NCI-H2029 treated with DMSO at 0.1 percent for 48 hours (cell line): ENCODE measurements at regions not wholly inside any gene's neighbourhood (a gene's known extent, or its start where the extent isn't known, plus 50 kb on each side); places are given as distances from the start of the nearest gene placed in this dataset.
"Not testable (repeated sequence)": the region's sequence is repeated elsewhere in the genome, so short reads cannot be mapped to it uniquely, and the experiment has no call there.

Experiments
- DNase-seq: peaks from one replicate; lab custom pipeline; 2025; lab: John Stamatoyannopoulos, UW

GRCh38 chr12:116361414-116362223 is 84.1 kb upstream of the MED13L start:
- peak; percentile 81 for DNase-seq

GRCh38 chr12:116365114-116365513 is 87.6 kb upstream of the MED13L start:
- DNase-seq: peak; percentile 28

- DNase-seq: no peak
Observed at GRCh38 chr12:116365606-116366455, 88.3 kb upstream of the MED13L start.

GRCh38 chr12:116366456-116366776 is 88.9 kb upstream of the MED13L start:
- peak; percentile 96 for DNase-seq

- peak; percentile 92 for DNase-seq
Observed at GRCh38 chr12:116366824-116367223, 89.3 kb upstream of the MED13L start.

- no peak for DNase-seq
Observed at GRCh38 chr12:116368196-116369194, 91.0 kb upstream of the MED13L start.

- DNase-seq: no peak
Observed at GRCh38 chr12:116370004-116370404, 92.5 kb upstream of the MED13L start.

- DNase-seq: no peak
Observed at GRCh38 chr12:116370886-116371580, 93.5 kb upstream of the MED13L start.

GRCh38 chr12:116372815-116373214 is 95.3 kb upstream of the MED13L start:
- DNase-seq: no peak

GRCh38 chr12:116373572-116374206 is 96.2 kb upstream of the MED13L start:
- DNase-seq: no peak

- no peak for DNase-seq
Observed at GRCh38 chr12:116374207-116374606, 96.7 kb upstream of the MED13L start.

GRCh38 chr12:116375278-116375842 is 97.9 kb upstream of the MED13L start:
- DNase-seq: no peak

- peak; percentile 75 for DNase-seq
Observed at GRCh38 chr12:116376354-116377193, 99.1 kb upstream of the MED13L start.

- DNase-seq: not testable (repeated sequence)
Observed at GRCh38 chr12:116377194-116377571, 99.7 kb upstream of the MED13L start.

GRCh38 chr12:116378002-116378401 is 100.5 kb upstream of the MED13L start:
- DNase-seq: no peak

GRCh38 chr12:116380108-116380507 is 102.6 kb upstream of the MED13L start:
- no peak for DNase-seq

- not testable (repeated sequence) for DNase-seq
Observed at GRCh38 chr12:116380740-116381139, 103.2 kb upstream of the MED13L start.

GRCh38 chr12:116381240-116381743 is 103.8 kb upstream of the MED13L start:
- no peak for DNase-seq
